ENCODE measurements at regions not wholly inside any gene's neighbourhood (a gene's known extent, or its start where the extent isn't known, plus 50 kb on each side); places are given as distances from the start of the nearest gene placed in this dataset.
A peak's percentile ranks its signal among the peaks of the same experiment; 100 is the strongest.

DNA sequence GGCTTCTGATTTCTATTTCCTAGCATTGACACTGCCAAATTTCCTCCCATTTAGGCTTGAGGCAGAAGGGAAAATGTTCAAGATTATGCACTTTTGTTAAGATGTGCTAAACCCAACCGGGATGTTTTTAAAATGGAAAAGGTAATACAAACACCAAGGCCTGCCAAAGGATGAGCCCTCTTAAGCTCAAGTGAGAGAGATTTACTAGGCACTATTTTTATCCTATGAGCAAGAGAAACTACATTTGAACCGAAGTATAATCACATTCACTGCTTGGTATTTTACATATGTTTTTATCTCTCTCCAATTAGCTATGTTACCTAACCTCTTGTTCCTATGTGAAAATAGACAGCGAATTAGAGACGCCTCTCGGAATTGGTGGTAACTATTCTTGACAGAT, 295.8 kb downstream of the GABRB3 start:
- no peak for DNase-seq (ENCODE audit: low spot score)

DNA sequence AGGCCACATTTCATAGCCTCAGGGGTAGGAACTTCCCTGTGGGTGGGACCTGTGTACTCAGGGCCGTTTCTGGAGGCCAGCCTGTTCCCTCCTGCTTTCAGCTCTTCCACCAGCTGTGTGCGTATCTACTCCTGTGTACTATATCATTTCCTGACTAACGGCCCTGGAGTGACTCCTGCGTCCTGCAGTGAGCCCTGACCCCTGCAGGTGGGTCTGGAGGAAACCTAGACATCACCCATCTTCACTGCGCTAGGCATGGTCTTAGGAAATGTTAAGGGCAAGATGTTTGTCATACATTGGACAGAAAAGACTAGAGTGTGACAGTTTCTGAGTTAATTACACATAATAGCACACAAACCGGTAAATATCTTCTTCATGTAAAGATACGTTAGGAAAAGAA, 297.3 kb downstream of the GABRB3 start:
- no peak for DNase-seq (ENCODE audit: low spot score)

DNA sequence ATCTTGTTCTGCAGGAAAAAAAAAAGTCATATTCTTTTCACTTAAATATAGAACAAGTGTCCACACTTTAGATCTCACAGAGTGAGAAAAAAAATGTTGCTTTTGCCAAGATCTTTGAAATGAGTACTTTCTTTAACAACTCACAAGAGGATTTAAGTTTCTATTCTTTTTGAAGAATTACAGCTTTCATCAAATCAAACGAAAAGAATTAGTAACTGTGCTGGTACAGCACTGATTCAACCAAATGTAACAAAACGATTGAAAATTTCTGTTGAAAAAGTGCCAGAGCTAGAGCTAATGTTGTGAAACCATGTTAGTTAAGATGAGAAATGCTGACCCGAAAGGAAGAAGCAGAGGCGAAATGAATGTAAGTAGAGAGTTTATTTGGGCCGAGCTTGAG, 300.2 kb downstream of the GABRB3 start:
- no peak for DNase-seq (ENCODE audit: low spot score)

DNA sequence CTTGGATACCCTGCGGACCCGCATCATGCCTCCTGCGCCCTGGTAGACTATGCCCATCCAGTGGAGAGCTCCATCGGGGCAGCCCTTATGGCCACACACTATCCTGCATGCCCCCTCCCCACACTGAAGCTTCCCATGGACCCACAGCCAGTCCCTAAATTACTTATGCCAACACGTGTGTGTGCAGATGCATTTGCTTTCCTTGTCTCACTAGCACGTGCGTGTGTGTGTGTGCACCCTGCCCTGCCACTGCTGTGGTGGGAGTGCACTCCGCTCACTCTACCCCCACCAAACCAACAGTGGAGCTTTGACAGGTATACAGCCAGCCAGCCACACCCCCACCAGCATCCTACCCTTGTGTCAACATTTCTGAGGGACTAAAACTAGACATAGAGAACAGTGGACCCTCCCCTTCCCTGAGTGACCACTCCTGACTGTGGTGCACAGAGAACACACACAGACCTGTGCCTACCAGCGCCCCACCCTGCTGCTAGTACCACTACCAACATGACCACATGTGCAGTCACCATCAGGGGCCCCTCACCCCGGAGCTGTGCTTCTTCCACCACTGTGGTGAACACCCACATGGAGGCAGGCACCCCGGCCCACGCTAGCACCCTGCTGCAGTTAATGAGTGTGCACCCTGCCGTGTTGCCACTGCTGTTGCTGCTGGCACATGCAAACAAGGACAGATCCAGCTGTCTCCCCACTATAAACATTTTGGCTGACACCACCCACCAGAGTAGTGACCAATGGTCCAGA, 310.8 kb downstream of the GABRB3 start:
- no peak for DNase-seq (ENCODE audit: low spot score)

DNA sequence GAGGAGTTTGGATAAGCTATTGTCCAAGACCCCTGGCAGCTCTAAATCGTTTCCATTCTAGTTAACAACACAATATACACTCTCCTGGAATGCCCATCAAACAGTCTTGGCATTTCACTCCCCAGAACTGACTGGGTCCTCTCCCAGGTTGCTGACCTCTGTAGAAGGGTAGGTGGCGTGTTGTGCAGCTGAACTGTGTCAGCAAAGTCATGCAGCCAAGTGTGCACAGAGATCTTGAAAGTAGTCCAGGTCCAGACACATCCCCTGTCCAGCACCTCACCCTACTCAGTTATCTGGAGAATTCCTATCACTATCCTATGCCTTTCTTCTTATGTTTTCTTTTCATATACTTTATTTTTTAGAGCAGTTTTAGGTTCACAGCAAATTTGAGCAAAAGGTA, 312.7 kb downstream of the GABRB3 start:
- no peak for DNase-seq (ENCODE audit: low spot score)

DNA sequence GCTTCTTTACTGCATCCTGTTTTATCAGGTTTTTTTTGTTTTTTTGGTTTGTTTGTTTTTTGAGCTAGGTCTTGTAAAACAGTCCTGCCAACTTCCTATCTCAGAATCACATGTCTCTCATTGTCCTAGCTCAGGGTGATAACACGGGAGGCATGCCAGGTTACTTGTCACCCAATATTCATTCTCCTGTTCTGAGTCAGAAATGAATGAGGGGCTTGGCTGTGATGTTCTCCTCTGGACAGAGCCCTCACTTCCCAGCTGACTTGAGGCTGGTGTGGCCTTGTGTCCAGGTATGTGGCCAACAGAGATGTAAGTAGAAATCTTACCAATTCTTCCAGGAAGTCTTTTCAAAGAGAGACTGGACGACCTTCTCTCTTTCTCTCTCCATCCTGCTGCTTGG, 317.0 kb downstream of the GABRB3 start:
- DNase-seq (ENCODE audit: low spot score): no peak

DNA sequence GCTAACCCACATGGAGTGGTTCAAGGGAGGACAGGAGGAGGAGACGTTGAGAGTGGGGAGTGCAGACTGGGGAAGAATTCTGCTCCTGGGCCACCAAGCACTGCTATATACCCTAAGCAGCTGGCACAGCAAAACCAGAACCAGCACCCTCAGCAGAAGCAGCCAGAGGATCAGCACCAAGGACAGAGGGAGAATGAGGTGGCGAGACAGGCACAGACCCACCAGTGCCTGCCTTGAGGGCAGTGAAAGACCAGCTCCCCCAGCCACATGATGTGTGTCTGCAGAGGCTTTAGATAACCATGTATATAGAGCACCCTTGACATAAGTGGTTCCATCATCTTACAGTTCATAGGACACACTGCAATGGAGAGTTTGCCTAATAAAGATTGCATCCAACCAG, 319.0 kb downstream of the GABRB3 start:
- no peak for DNase-seq (ENCODE audit: low spot score)

DNA sequence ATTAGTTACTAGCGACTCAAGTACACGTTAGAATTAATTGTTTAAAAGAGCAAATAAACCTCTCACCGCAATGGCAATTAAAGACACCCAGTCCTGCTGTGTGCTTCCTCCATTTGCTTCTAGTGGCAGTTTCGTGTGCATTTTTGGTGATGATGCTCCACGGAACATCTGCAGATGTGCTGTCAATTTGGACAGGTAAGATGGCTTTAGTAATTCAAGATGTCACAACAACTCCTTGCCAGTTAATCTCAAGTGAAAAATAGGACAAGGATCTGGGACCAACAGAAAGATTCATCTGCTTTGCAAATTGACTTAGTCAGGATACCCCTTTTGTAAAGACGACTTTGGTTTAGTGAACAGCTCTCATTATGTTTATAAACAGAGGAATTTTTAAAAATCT, 320.9 kb downstream of the GABRB3 start:
- no peak for DNase-seq (ENCODE audit: low spot score)

DNA sequence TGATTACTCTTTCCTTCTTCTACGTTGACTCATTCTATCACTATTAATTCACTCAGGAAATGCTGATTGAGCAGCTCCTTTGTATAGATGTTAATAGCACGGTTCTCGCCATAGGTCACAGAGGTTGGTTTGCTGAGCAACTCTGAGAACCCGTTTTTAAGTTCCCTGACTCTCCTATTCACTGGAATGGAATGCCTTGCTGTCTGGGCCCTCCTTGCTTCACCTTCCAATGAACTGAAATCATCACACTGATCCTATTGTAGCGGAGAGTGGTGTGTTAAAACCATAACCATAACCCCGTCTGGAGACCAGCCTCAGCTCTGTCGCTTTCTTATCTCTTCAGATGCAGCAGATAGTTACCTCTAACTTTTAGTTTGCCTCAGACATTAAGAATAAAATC, 323.6 kb downstream of the GABRB3 start:
- no peak for DNase-seq (ENCODE audit: low spot score)

DNA sequence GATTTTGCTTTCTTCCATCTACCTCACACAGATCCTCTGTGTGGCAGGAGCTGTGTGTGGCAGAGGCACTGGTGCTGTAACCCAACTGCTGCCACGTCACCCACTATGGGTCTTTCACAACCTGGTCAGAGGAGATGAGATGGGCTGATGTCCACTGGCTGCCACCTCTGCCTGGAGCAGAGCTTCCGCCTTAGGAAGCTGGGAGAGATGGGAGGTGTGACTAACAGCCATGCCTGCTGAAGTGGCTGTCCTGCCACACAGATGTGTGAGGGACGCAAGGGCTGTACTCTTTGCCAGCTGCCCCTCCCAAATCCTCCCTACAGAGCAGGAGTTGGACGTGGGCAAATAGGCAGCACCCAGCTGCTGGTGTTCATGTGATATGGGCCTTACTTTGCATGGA, 329.5 kb downstream of the GABRB3 start:
- DNase-seq (ENCODE audit: low spot score): no peak

DNA sequence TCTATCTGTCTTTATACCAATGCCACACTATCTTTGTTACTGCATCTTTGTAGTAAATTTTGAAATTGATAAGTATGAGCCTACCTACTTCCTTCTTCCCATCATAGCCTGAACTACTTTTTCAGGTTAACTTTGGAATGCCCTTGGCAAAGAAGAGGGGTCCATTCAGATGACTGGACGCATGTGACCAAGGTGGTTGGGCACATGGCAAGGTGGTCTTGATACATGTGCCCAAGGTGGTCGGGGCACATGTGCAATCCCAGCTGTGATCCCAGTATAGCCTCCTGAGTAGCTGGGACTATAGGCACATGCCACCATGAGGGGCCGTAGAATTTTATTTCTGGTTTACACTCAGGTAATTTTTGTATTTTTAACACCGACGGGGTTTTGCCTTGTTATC, 330.2 kb downstream of the GABRB3 start:
- no peak for DNase-seq (ENCODE audit: low spot score)

DNA sequence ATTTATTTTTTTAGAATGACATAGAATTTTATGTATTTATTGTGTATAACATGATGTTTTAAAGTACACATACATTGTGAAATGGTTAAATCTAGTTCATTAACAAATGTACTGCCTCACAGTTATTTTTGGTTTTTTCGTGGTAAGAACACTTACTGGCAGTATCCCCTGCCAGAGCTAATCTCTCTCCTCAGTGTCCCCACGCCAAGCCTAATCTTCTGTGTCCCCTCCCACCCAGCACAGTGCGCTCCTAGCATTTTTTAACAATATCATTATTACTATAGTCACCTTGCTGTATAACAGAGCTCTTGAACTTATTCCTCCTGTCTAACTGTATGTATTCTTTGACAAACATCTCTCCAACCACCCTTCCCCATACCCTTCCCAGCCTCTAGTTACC, 333.2 kb downstream of the GABRB3 start:
- no peak for DNase-seq (ENCODE audit: low spot score)

DNA sequence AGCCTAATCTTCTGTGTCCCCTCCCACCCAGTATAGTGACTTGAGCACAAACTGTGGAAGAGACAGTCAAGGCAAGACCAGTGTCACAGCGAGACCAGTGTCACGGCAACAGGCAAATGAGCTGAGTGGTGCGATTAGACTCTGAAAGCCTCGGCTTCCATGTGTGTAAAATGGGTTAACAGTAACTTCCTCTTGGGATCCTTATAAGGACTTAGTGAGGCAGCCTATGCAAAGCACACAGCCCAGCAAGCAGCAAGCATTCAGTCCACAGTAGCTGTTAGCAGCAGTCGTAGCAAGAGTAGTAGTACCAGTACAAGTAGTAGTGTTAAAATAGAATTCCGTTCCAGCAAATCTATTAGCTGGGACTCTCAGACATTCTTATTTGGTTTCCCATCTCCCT, 334.1 kb downstream of the GABRB3 start:
- no peak for DNase-seq (ENCODE audit: low spot score)

DNA sequence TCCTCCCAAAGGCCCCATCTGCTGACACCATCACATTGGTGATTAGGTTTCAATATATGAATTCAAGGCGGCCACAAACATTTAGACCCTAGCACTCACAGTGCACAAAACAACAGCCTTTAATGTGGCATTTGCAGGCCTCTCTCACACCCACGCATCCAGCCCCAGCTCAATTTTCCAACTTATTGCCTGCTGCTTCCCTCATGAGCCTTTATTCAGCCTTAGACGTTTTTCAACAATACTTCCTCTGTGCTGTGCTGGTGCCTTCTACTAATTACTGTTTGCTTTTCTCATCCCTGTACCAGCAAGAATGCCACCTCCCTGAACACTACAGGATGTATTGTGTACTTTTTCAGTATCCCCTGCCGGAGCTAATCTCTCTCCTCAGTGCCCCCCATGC, 334.6 kb downstream of the GABRB3 start:
- DNase-seq (ENCODE audit: low spot score): no peak

DNA sequence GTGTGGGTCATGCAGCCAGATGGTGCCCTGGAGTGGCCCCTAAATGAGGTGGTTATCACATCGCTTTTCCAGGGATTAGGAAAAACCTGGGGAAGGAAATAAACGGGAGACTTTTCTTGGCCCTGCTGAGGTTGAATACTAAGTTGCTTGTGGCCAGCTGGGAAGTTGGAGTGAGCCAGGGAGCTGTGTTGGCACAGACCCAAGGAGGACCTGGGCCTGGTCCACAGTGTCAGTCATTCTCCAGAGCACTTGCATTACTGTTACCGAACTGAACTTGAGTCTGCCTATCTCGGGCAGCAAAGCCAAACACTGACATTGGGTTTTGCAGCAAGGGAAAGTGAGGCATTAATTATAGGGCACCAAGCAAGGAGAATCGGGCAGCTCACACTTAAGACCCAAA, 339.0 kb downstream of the GABRB3 start:
- DNase-seq (ENCODE audit: low spot score): no peak

DNA sequence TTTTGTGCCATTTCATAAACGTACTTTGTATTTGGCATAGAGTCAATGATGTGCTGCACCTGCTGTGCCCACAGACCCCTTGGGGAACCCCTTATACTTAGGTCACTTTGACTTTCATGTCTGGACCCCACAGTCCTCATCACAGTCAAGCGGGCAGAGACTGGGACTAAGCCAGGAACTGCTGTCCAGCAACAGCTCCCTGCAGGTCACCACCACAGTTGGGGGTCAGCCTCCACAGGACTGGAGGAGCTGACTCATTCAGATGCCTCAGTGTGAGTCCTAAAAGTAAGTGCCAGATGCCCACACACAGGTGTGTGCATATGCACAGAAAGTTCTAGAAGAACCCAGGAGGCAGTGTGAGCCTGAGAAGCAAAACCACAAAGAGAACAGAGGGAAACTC, 339.8 kb downstream of the GABRB3 start:
- DNase-seq (ENCODE audit: low spot score): no peak

DNA sequence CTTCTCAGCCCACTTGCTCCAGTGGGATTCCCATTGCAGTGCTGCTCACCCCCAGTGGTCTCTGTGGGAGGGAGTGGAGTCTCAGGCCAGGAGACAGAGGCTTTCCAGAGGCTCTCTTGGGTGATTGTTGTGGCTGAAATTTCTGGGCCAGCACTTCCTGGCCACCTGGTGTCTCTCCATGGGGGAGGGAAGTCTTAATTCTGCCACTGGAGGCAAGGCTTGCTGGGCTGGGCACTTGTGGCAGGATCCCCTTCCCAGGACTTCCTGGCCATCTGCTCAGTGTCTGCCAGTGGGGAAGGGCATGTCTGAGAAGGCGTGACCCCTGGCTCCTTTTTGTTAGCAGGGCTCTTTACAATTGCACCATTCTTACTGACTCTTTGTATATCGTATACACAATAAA, 351.8 kb downstream of the GABRB3 start:
- no peak for DNase-seq (ENCODE audit: low spot score)

DNA sequence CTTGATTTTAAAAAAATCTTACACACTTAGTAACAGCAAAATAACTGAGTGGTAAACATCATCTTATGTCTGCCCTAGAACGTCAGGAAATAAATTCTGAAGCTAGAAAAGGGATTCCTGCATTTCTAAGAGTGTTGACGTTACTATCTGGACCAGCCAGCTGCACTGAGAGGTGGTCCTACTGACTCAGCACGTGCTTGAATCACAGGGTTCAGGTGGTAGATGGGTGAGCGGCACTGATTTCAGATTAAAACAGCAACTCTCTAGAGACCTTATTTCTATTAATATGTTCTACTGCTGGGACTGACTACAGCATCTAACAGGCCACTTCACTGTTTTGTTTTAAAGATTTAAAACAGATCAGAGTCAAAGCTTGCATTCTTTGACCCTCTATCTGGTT, 377.2 kb downstream of the GABRB3 start:
- no peak for DNase-seq (ENCODE audit: low spot score)

DNA sequence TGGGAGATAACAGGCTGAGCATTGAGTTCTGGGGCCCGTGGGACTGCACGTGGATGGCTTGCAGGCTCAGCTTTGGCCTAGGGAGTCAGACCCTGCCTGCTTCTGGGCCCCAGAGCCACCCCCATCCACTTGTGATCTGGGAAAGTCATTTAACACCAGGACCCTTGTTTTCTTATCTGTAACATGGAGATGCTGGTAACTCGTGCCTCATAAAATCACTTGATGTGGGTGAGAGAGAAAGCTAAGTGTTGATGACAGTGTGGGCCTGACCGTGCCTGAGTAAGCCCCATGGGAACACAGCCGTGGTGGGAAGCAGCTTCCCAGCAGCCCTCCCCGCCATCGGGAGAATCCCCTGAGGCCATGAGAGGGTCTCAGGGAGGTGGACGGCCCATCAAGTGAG, 378.1 kb downstream of the GABRB3 start:
- DNase-seq (ENCODE audit: low spot score): no peak

DNA sequence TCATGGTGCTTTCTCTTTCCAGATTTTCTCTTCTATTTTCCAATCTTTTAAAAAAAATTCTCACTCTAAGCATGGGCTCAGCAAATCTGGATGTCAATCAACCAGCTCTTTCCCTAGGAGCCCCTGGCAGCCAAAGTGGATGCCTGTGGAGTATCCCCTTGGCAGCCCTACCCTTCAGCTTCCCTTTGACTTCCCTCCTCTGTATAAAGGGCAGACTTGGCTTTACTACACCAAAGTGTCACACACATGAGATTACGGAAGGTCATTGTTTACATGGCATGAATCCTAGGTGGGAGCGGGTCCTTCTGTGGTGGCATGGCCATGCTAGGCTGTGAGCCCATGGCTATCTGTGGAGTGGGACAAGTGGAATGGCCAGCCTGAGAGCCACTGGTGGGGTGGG, 379.9 kb downstream of the GABRB3 start:
- DNase-seq (ENCODE audit: low spot score): no peak

DNA sequence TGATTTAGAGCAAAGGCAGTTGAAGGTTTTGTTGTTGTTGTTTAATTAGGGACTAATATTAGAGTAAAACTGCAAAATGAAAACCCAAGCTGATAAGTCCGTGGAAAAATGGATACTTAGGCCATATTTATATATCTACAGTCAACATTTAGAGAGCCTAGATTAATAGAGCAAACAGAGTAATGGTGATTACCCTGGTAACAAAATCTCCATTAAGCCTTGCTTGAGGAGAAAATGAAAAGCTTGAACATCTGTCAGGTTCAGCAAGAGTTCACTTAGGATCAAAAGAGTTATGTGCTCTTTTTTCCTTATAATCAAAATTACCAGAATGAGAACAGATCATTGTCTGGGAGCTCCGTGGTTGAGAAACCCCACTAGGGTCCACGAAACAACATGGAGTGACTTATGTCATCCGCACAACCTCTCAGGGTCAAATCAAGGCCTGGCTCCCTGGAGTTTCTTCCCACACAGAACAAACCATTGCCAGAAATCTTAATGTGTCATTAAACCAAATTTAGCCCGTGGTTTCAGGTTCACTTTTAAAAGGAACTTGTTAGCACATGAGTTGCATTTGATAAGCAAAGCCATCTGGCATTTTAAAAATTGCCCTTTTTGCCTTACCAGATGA, 381.2 kb downstream of the GABRB3 start:
- no peak for DNase-seq (ENCODE audit: low spot score)

DNA sequence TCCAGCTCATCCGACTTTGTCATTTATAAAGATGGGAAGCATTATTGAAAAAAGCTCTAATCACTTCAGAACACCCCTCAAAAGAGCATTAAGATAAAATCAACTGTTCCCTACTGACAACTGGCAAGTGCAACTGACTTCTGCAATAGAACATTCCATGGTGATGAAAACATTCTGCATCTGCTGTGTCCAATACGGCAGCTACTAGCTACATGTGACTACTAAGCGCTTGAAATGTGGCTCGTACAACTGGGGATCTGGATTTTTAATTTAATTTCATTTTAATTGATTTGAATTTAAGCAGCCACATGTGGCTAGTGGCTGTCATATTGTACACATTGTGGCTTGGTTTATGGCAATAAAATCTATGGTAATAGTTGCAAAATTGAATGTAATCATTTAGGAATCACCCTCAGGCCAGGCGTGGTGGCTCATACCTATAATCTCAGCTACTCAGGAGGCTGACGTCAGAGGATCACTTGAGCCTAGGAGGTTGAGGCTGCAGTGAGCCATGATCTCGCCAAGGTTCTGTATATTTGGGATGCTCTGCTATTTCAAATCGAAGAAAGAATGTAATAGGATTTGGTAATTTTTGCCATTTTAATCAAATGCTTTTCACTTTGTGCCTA, 390.3 kb downstream of the GABRB3 start:
- no peak for DNase-seq (ENCODE audit: low spot score)

DNA sequence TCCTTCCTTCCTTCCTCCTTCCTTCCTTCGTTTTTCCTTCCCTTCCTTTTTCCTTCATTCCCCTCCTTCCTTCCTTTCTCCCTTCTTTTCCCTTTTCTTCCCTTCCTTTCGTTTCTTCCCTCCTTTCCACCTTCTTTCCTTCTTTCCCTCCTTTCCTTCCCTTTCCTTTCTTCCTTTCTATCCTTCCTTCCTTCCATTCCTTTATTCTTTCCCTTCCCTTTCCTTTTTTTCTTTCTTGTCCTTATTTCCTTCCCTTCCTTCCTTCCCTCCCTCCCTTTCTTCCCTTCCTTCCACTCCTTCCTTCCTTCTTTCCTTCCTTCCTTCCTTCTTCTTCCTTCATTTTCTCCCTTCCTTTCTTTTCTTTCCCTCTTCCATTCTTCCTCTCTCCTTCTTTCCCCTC, 394.6 kb downstream of the GABRB3 start:
- no peak for DNase-seq (ENCODE audit: low spot score)

DNA sequence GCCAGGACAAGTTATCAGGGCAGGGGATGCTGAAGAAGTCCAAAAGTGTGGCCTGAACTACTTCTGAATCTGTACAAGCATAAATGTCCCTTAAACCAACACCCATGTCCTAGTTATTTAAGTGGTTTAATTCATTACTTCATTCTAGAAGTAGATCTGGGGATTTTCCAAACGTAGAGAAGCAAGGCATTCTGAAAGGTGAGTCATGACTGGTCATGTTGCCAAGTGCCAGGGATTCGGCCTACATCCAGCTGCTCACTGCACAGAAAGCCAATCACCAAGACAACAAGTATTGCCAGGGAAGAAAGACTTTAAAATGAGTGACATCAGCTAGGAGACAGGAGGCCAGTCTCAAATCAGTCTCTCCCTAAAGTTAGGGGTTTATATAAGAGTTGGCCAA, 396.6 kb downstream of the GABRB3 start:
- DNase-seq (ENCODE audit: low spot score): peak; percentile 9

Measured in RKO (cell line).